ENCODE measurements at regions not wholly inside any gene's neighbourhood (a gene's known extent, or its start where the extent isn't known, plus 50 kb on each side); places are given as distances from the start of the nearest gene placed in this dataset.
A peak's percentile ranks its signal among the peaks of the same experiment; 100 is the strongest.

GRCh38 chrX:45485719-45486118 lies 285.0 kb upstream of the DIPK2B start:
- no peak overlapping the region for H2AFZ ChIP-seq (ENCODE audit: low read depth, low read length)
- TF ChIP-seq MYC (IDR thresholded peaks at IDR 0.05; ENCODE audit: low read depth, low read length), result no peak
- no peak for TF ChIP-seq POLR2A (IDR thresholded peaks at IDR 0.05; ENCODE audit: low read depth, low read length)
- TF ChIP-seq EZH2 (IDR thresholded peaks at IDR 0.05; ENCODE audit: borderline replicate concordance, low read depth, low read length, severe bottlenecking), result no peak
- no peak for TF ChIP-seq CTCF (IDR thresholded peaks at IDR 0.05; ENCODE audit: extremely low read depth in 1 of 2, insufficient read depth in 1 of 2, low read depth in 1 of 2, low read length in 2 of 2)
- no peak for TF ChIP-seq FOS (IDR thresholded peaks at IDR 0.05; ENCODE audit: borderline replicate concordance, insufficient read depth, low read length)
- no peak for TF ChIP-seq MAX (IDR thresholded peaks at IDR 0.05; ENCODE audit: insufficient read depth, insufficient read length)
- no peaks in the 10 kb centered on the region for H3K36me3 ChIP-seq (ENCODE audit: control insufficient read depth in 2 of 2, extremely low read depth in 1 of 2, insufficient read depth in 2 of 2, low read length in 2 of 2)
- H3K27ac ChIP-seq (ENCODE audit: insufficient read depth, low read depth, low read length), result no peak overlapping the region
- POLR2A ChIA-PET, result no interaction called here
- no peak overlapping the region for H3K4me2 ChIP-seq (ENCODE audit: insufficient read depth, low read length)
- no peak overlapping the region for H3K4me3 ChIP-seq (replicated peaks in 1 of 3; ENCODE audit: insufficient read depth in 1 of 3, low read depth in 1 of 3, low read length in 3 of 3)
- BruUV-seq (replicated peaks), result no TSS peak
- H3K9ac ChIP-seq (replicated peaks; ENCODE audit: extremely low read depth, insufficient read depth, low read length), result no peak overlapping the region
- dilution Hi-C loops (cut with MboI; ENCODE audit: extremely low pct_ligation_motif_present, low sequenced_read_pairs), result no loop called here
- intact Hi-C loops (cut with micrococcal nuclease), result no loop called here
- no peaks in the 10 kb centered on the region for H3K9me1 ChIP-seq (replicated peaks; ENCODE audit: control insufficient read depth, extremely low read depth, insufficient read depth, low read length)
- no peaks in the 10 kb centered on the region for H3K79me2 ChIP-seq (ENCODE audit: control insufficient read depth, insufficient read depth, low read length)
- H4K20me1 ChIP-seq (replicated peaks; ENCODE audit: control insufficient read depth, extremely low read depth, insufficient read depth, low read length), result no peaks in the 10 kb centered on the region
- H3K4me1 ChIP-seq (ENCODE audit: control insufficient read depth, extremely low read depth, insufficient read depth, low read length), result peaks cover 3% of the 10 kb centered on the region
- DNase-seq (ENCODE audit: low read depth, low spot score), result peak; percentile 31
- CTCF ChIA-PET, result interaction anchor here (0.5 kb wide), 1 partner anchor 35 kb away, joined by 3 read pairs; no protein-coding TSS in a partner anchor
- FAIRE-seq, result peak; percentile 71
- no peaks in the 10 kb centered on the region for H3K9me3 ChIP-seq (replicated peaks; ENCODE audit: control insufficient read depth, insufficient read depth, low read length)
- no peaks in the 10 kb centered on the region for H3K27me3 ChIP-seq (ENCODE audit: control insufficient read depth in 2 of 2, insufficient read depth in 2 of 2, low read length in 2 of 2)
